ENCODE measurements at regions not wholly inside any gene's neighbourhood (a gene's known extent, or its start where the extent isn't known, plus 50 kb on each side); places are given as distances from the start of the nearest gene placed in this dataset.
A peak's percentile ranks its signal among the peaks of the same experiment; 100 is the strongest.

GRCh38 chr22:46055181-46055875 is 78.4 kb upstream of the WNT7B start:
- Histone ChIP-seq H3K27me3 (no peaks in the 10 kb centered on the region), H3K4me1 (peaks cover 67 to 93% (median 72%) of the 10 kb centered on the region in 4 donors), H3K36me3 (no peaks in the 10 kb centered on the region), H3K9me3 (no peaks in the 10 kb centered on the region), H3K27ac (peak overlapping the region; percentile 99 to 100 (median 100)), H3K4me3 (peak overlapping the region; percentile 0 to 91 (median 73))
- WGBS, 2 donors, result 35 to 50% methylated on average over 9 to 17 of the region's 17 CpGs
- TF ChIP-seq POLR2AphosphoS5 (IDR thresholded peaks at IDR 0.05) (peak in 1 of 2 donors; percentile 14), CTCF (IDR thresholded peaks at IDR 0.05) (no peak), POLR2A (IDR thresholded peaks at IDR 0.05) (no peak), EP300 (IDR thresholded peaks at IDR 0.05) (no peak)
- ATAC-seq (ENCODE audit: low FRiP score in 2 of 2) (no peak), DNase-seq (peak in 1 of 2 donors; percentile 48)

GRCh38 chr22:46055911-46056545 is 79.1 kb upstream of the WNT7B start:
- H3K27me3 ChIP-seq, result no peaks in the 10 kb centered on the region
- TF ChIP-seq POLR2A (IDR thresholded peaks at IDR 0.05), result no peak
- no peak for TF ChIP-seq CTCF (IDR thresholded peaks at IDR 0.05)
- no peak for TF ChIP-seq EP300 (IDR thresholded peaks at IDR 0.05)
- TF ChIP-seq POLR2AphosphoS5 (IDR thresholded peaks at IDR 0.05), result no peak
- peak overlapping the region; percentile 99 to 100 (median 100) for H3K27ac ChIP-seq
- ATAC-seq (ENCODE audit: low FRiP score in 2 of 2) (no peak), DNase-seq (peak; percentile 21 to 78)
- 44 to 54% methylated on average over 8 to 19 of the region's 19 CpGs for WGBS, 2 donors
- H3K36me3 ChIP-seq, result no peaks in the 10 kb centered on the region
- H3K4me1 ChIP-seq, result peaks cover 65 to 92% (median 70%) of the 10 kb centered on the region in 4 donors
- no peaks in the 10 kb centered on the region for H3K9me3 ChIP-seq
- H3K4me3 ChIP-seq, result peak overlapping the region in 2 of 4 donors; percentile 33 to 91

GRCh38 chr22:46056546-46057245 is 79.7 kb upstream of the WNT7B start:
- no peak for DNase-seq
- peak overlapping the region; percentile 99 to 100 (median 100) for H3K27ac ChIP-seq
- peaks cover 0 to 1% (median under 1%) of the 10 kb centered on the region in 4 donors for H3K36me3 ChIP-seq
- ATAC-seq (ENCODE audit: low FRiP score in 2 of 2), result no peak
- no peaks in the 10 kb centered on the region for H3K9me3 ChIP-seq
- H3K4me1 ChIP-seq, result peaks cover 58 to 92% (median 64%) of the 10 kb centered on the region in 4 donors
- no peaks in the 10 kb centered on the region for H3K27me3 ChIP-seq
- TF ChIP-seq POLR2AphosphoS5 (IDR thresholded peaks at IDR 0.05), result no peak
- TF ChIP-seq EP300 (IDR thresholded peaks at IDR 0.05), result no peak
- TF ChIP-seq POLR2A (IDR thresholded peaks at IDR 0.05), result no peak
- peak overlapping the region in 2 of 4 donors; percentile 33 to 91 for H3K4me3 ChIP-seq
- WGBS, 2 donors, result 53 to 60% methylated on average over 9 of the region's 9 CpGs

GRCh38 chr22:46057246-46058090 is 80.5 kb upstream of the WNT7B start:
- Histone ChIP-seq H3K27ac (peak overlapping the region; percentile 99 to 100 (median 100)), H3K4me3 (peak overlapping the region in 2 of 4 donors; percentile 22 to 91), H3K27me3 (no peaks in the 10 kb centered on the region), H3K9me3 (no peaks in the 10 kb centered on the region), H3K36me3 (peaks cover 0 to 9% (median 5%) of the 10 kb centered on the region in 4 donors), H3K4me1 (peaks cover 53 to 92% (median 60%) of the 10 kb centered on the region in 4 donors)
- no peak for DNase-seq
- no peak for TF ChIP-seq POLR2A (IDR thresholded peaks at IDR 0.05)
- no peak for TF ChIP-seq CTCF (IDR thresholded peaks at IDR 0.05)
- TF ChIP-seq POLR2AphosphoS5 (IDR thresholded peaks at IDR 0.05), result no peak
- TF ChIP-seq EP300 (IDR thresholded peaks at IDR 0.05), result no peak
- ATAC-seq (ENCODE audit: low FRiP score in 2 of 2), result no peak
- 29 to 39% methylated on average over 17 of the region's 17 CpGs for WGBS, 2 donors

Data from upper lobe of left lung (tissue), 6 donors.